ENCODE measurements at regions not wholly inside any gene's neighbourhood (a gene's known extent, or its start where the extent isn't known, plus 50 kb on each side); places are given as distances from the start of the nearest gene placed in this dataset.

- TF ChIP-seq, protein P1, sequence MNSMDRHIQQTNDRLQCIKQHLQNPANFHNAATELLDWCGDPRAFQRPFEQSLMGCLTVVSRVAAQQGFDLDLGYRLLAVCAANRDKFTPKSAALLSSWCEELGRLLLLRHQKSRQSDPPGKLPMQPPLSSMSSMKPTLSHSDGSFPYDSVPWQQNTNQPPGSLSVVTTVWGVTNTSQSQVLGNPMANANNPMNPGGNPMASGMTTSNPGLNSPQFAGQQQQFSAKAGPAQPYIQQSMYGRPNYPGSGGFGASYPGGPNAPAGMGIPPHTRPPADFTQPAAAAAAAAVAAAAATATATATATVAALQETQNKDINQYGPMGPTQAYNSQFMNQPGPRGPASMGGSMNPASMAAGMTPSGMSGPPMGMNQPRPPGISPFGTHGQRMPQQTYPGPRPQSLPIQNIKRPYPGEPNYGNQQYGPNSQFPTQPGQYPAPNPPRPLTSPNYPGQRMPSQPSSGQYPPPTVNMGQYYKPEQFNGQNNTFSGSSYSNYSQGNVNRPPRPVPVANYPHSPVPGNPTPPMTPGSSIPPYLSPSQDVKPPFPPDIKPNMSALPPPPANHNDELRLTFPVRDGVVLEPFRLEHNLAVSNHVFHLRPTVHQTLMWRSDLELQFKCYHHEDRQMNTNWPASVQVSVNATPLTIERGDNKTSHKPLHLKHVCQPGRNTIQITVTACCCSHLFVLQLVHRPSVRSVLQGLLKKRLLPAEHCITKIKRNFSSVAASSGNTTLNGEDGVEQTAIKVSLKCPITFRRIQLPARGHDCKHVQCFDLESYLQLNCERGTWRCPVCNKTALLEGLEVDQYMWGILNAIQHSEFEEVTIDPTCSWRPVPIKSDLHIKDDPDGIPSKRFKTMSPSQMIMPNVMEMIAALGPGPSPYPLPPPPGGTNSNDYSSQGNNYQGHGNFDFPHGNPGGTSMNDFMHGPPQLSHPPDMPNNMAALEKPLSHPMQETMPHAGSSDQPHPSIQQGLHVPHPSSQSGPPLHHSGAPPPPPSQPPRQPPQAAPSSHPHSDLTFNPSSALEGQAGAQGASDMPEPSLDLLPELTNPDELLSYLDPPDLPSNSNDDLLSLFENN (IDR thresholded peaks at IDR 0.05; ENCODE audit: low read depth in 2 of 2, low read length in 2 of 2), result no peak
- TF ChIP-seq ZNF57 (CRISPR knock-in tag; IDR thresholded peaks at IDR 0.05) (no peak), ZNF695 (CRISPR knock-in tag; IDR thresholded peaks at IDR 0.05) (no peak), NR2F6 (CRISPR knock-in tag; IDR thresholded peaks at IDR 0.05) (no peak), PRMT5 (CRISPR knock-in tag; IDR thresholded peaks at IDR 0.05) (no peak), CLOCK (CRISPR knock-in tag; IDR thresholded peaks at IDR 0.05; ENCODE audit: borderline replicate concordance) (no peak), TAL1 (IDR thresholded peaks at IDR 0.05) (peak; percentile 49; the same call in 1 of the 2 replicates), HNRNPK (IDR thresholded peaks at IDR 0.05; ENCODE audit: low read depth, low read length, poor library complexity, severe bottlenecking) (no peak), SETDB1 (IDR thresholded peaks at IDR 0.05; ENCODE audit: low read length) (no peak), ZSCAN29 (IDR thresholded peaks at IDR 0.05) (no peak), ARNT (IDR thresholded peaks at IDR 0.05) (no peak), ZNF431 (CRISPR knock-in tag; IDR thresholded peaks at IDR 0.05) (no peak), SOX6 (IDR thresholded peaks at IDR 0.05) (0 out of 2 replicates have a peak, but pooled peaks have one; percentile 16), CHD2 (IDR thresholded peaks at IDR 0.05; ENCODE audit: low read depth, low read length) (no peak), HINFP (tag; conservative IDR thresholded peaks at IDR 0.05; ENCODE audit: low read depth) (no peak)
Observed at GRCh38 chr5:124654418-124654817, 92.0 kb downstream of the ZNF608 start (continued).

Data from K562 (cell line).